SU-DHL-6 (cell line): ENCODE measurements at regions not wholly inside any gene's neighbourhood (a gene's known extent, or its start where the extent isn't known, plus 50 kb on each side); places are given as distances from the start of the nearest gene placed in this dataset.
"Not testable (repeated sequence)": the region's sequence is repeated elsewhere in the genome, so short reads cannot be mapped to it uniquely, and the experiment has no call there.

ENCODE experiments used
- EZH2phosphoT487 ChIP-seq: fragments of 200-600 bp; sonication (generic), shearing (Covaris generic); conservative IDR thresholded peaks from 2 replicates; pipeline ENCODE4 v1.6.1; 2018; ENCODE audit warnings: mild to moderate bottlenecking, antibody characterized with exemption, low read length, moderate library complexity, mixed read lengths
- TF ChIP-seq, protein P1 (sequence below): fragments of 200-600 bp; sonication (generic); IDR thresholded peaks from one replicate; pipeline ENCODE4 v1.5.1; 2017; ENCODE audit warnings: antibody characterized with exemption, mild to moderate bottlenecking, low read length, moderate library complexity; ENCODE audit not compliant: insufficient read depth, poor library complexity, severe bottlenecking

DNA sequence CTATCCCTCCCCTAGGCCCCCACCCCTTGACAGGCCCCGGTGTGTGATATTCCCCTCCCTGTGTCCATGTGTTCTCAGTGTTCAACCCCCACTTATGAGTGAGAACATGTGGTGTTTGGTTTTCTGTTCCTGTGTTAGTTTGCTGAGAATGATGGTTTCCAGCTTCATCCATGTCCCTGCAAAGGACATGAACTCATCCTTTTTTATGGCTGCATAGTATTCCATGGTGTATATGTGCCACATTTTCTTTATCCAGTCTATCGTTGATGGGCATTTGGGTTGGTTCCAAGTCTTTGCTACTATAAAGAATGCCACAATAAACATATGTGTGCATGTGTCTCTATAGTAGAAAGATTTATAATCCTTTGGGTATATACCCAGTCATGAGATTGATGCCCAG lies 55.3 kb upstream of the PDZD8 start:
- TF ChIP-seq, protein P1, sequence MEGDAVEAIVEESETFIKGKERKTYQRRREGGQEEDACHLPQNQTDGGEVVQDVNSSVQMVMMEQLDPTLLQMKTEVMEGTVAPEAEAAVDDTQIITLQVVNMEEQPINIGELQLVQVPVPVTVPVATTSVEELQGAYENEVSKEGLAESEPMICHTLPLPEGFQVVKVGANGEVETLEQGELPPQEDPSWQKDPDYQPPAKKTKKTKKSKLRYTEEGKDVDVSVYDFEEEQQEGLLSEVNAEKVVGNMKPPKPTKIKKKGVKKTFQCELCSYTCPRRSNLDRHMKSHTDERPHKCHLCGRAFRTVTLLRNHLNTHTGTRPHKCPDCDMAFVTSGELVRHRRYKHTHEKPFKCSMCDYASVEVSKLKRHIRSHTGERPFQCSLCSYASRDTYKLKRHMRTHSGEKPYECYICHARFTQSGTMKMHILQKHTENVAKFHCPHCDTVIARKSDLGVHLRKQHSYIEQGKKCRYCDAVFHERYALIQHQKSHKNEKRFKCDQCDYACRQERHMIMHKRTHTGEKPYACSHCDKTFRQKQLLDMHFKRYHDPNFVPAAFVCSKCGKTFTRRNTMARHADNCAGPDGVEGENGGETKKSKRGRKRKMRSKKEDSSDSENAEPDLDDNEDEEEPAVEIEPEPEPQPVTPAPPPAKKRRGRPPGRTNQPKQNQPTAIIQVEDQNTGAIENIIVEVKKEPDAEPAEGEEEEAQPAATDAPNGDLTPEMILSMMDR, result not testable (repeated sequence)
- TF ChIP-seq EZH2phosphoT487, result not testable (repeated sequence)
